Posterior cingulate gyrus (tissue), 11 donors: ENCODE measurements at regions not wholly inside any gene's neighbourhood (a gene's known extent, or its start where the extent isn't known, plus 50 kb on each side); places are given as distances from the start of the nearest gene placed in this dataset.

Experiments used
- DNase-seq, 10 donors: peaks; one replicate each; pipeline versions ENCODE4 v3.0.0 to v3.0.0-alpha.2; 2020 to 2021; ENCODE audit warnings: mixed read lengths in 3 of 10
- intact Hi-C: fragments of 100-400 bp; cut with DNase I; formaldehyde crosslinking; loops from one replicate; pipeline ENCODE4 v1.15.1; 2023

DNA sequence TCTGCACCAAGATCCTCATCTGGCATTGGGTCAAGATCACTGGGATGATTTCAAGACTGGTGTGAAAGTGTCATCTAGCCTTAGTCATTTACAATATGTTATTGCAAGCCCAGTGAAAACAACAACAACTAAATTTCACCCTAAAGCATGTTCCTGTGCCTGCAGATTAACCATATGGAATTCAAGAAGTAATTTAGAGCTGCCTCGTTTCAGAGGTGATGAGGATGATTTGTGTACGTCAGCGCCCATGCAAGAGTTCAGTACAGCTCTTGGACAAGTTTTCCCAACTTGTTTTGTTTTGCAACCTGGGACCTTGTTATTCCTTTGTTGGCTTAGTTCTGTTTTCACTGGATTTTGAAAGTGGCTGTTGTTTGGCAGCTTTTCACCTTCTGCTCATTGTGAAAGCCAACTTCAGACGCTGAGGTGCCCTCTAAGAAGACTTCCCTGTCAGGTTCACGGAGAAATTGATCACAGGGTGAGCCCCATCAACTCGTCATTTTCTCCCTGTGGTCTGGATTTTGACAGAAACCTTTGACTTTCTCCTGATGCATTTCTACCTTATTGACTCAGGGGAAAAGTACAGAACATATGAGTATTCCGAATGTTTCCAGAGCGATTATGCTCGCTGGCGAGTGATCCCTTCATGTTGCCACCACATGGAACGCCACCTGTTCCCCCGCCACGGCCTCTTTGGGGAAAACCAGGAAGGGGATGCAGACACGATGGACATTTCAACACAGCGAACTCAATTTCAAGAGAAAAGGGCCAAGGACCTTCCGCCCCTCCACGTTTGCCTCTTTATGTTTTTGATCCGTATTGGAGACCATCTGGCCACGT lies 85.6 kb downstream of the FOXL1 start:
- intact Hi-C loops = no loop called here
- no peak for DNase-seq

DNA sequence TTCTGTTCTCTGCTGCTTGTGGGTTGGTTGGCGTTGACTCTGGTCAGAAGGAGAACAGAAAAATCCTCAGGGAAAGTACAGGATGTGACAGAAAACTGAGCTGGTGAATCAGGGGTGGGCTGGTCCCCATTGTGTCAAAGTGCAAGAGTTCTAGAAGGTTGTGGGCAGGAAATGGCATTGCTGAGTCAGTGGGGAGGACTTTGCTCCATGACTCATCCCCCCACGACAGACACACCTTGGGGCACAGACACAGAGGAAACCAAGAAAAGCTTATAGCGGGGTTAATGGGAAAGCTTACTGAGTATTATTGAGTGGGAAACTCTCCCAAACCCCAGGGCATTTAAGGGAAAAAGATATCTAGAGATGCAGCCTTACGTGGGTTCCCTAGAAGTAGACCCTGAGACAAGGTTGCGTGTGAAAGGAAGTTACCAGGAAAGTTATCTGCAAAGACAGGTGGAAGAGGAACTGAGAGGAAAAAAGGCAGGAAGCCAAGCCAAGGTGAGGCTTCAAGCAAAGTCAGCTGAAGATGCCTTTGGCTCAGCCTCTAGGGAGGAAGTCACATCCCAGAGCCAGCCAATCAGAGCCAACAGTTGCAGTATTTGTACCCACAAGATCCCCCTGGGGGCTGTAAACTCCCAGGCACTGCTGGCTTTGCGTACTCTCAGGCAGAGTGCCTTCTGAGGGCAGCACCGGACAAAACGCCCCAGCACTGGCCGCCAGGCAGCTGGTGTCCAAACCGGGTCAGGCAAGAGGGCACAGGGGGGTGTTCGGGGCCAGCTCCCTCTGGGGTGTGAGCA lies 86.4 kb downstream of the FOXL1 start:
- DNase-seq = peak in 1 of 10 donors; percentile 62

DNA sequence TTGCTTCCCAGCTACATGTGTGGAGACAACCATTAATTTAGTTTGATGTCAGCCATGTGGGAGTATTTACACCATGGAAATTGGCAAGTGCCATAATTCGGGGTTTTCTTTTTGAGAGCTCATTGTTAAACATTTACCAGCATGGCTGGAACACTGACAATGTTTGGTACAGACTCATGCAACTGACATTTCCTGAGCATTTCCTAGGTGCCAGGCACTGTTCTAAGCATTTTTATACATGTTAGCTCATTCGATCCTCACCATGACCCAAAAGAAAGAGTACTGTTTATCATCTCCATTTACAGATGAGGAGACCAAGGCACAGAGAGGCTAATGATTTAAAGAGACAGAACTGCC lies 86.9 kb downstream of the FOXL1 start:
- intact Hi-C loops = no loop called here
- DNase-seq = no peak

More for the DNA sequence above, 86.4 kb downstream of the FOXL1 start:
- intact Hi-C loops = no loop called here

DNA sequence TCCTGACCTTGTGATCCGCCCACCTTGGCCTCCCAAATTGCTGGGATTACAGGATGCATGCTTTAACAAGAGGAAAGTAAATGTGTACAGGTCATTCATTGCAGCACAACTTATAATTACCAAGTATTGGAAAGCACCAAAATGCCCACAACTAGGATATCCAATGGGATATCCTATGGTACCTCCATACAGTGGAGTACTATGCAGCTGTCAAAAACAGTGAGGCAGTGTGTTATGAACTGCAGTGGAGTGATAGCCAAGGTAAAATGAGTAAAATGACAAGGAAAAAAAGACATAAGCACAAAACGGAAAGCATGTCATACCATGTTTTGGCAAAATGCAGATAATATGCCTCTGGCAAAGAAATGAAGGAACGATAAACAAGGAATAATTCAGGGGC lies 87.6 kb downstream of the FOXL1 start:
- DNase-seq = no peak
- intact Hi-C loops = no loop called here

DNA sequence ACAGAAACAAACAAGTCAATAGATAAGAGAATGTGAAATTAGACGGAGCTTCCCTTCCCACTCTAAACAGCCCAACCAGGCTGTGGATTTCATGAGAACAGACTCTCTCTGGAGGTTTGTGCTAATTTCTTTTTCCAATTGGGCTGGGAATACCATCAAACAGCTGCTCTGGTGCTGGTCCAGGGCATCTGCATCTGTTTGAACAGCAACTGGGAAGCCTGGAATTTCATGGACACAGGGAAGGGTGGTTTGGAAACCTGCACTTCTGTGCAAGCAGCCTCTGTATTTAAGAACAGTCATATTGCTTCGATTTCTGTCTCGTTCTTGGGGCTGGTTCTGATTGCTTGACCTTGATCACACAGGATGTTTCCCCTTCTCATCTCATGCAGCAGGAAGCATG lies 88.7 kb downstream of the FOXL1 start:
- intact Hi-C loops = no loop called here
- no peak for DNase-seq

DNA sequence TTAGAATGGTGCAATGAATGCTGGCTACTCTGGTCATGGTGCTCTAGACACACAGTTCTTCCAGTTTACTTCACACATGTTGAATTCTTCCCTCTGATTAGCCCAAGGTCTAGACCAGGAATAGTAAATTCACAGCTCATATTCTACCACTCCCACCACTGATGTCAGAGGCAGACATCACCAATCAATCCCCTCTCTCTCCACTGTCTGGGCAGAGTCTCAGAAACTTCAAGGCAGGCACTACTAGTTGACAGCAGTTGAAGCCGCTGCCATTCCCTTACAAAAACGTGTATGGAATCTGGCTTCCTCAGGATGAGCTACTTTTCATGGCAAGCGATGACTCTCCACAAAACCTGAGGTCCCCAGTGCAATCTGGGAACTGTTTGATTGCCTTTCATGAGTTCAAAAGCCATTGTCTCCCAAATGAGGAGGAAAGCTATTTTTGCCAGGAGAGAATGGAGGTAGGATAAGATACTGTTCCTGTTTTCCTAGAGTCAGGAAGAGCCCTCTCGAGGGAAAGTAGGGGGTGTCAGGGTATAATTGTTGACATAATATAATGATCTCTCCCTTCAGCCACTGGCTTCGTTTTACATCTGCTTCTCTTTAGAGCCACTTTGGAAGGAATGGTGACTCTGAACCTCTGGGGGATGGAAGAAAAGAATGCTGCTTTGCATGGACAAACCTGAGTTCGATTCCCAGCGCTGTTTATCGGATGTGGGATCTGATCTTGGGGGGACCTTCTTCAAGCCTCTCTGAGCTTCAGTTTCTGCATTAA lies 90.0 kb downstream of the FOXL1 start:
- intact Hi-C loops = no loop called here

DNA sequence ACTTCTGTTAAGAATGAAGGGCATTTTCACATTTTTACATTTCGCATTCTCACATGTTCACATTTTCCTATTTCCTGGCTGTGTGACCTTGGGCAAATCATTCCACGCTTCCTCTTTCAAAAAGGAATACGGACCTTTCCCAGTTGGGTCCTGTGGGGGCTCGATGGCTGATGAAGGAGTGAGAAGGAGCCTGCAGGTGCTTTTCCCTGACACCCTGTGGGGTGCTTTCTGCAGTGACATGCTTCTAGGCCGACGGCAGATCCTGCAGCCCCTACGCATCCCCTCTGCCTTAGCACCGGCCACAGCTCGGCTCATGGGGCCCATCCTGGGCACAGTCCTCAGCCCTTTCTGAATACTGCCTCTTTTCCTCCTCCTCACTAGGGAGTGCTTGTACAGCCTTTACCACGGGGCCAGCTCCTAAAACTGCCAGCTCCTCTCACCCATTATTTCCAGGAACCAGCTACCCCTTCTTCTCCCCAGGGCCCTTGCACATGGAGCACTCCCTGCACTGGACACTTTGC lies 91.0 kb downstream of the FOXL1 start:
- DNase-seq = peak in 1 of 10 donors; percentile 72
- intact Hi-C loops = no loop called here

More for the DNA sequence above, 90.0 kb downstream of the FOXL1 start:
- DNase-seq = no peak

DNA sequence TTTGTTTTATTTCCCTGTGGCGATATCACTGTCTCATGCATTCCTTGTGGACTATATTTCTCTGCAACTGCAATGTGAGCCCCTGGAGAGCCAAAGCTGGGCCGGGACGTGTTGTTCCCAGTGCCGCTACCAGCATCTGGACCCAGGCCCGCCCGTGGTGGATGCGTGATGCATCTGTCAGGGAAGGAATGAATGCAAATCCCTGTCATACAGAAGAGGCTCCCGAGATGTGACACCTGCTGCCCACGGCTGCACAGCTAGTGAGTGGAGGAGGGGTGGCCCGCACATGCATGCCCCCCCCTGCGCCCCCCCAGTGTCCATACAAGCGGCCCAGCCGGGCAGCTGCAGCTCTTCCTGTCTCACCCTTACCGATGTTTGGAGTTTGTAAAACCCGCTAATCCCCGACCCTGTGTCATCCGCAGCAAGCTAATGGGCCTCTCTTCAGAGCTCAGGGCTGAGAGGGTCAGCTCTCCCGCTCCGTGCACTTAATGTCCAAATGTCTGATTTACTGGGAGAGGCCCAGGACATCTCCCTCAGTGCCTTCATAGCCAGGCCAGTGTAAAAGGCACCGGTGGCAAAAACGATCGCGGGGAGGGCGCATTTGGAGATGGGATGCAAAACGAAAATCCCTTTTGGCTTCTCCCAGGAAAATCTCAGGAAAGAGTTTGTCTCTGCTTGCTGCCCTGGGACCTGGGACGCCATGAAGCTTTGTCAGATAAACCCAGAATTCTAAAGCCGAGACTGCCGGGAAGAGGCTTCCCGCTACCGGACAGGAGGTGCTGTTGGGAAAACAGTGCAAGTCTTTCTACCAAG lies 91.8 kb downstream of the FOXL1 start:
- DNase-seq = peak in 1 of 10 donors; percentile 44
- intact Hi-C loops = no loop called here

DNA sequence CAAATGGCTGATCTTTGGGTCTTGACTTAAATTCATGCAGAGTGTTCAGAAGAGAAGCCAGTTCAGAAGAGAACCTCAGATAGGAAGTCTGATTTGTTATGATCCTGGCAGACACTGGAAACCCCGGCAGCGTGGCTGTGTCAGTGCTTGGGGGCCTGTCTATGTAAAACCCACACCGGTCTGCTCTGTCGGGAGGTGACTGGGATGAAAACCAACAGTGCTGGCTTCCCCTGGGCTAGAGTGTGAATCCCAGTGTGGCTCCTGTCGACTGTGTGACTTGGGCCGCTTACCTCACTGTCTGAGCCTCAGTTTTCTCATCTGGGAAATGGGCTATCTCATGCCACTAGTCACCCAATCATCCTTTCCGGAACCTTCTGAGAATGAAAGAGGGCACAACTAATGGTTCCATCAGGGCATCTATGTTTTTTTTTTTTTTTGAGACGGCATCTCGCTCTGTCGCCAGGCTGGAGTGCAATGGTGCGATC lies 92.4 kb downstream of the FOXL1 start:
- intact Hi-C loops = no loop called here
- DNase-seq = peak in 1 of 10 donors; percentile 36

DNA sequence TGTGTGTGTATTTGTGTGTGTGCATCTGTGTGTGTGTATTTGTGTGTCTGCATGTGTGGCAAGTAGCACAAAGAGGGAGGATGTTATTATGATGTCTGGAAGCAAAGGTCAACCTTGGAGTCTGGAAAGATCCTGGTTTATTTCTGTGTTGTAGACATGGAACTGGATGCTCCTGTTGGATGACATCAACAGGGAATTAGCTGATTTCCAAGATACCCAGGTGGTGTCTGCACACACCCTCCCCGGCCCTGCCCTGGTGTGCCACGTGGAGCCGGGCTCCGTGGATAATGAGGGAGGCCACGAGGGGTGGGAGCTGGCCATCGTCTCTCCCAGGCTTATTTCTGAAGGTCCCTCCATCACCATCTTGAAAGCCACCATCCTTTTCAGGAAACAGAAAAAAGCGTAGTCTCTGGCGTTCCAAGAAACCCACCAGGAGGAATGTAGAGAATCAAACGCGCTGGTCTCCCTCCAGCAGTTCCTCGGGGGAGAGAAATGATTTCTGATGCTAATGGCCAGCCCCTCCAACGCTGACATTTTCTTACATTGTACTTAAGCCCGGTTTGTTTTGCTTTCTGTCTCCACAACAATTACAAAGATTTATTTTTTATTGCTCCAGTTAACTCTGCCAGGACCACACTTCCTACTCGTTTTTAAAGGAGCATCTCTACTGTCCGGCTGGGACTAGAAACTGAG lies 93.3 kb downstream of the FOXL1 start:
- intact Hi-C loops = no loop called here
- DNase-seq = no peak

DNA sequence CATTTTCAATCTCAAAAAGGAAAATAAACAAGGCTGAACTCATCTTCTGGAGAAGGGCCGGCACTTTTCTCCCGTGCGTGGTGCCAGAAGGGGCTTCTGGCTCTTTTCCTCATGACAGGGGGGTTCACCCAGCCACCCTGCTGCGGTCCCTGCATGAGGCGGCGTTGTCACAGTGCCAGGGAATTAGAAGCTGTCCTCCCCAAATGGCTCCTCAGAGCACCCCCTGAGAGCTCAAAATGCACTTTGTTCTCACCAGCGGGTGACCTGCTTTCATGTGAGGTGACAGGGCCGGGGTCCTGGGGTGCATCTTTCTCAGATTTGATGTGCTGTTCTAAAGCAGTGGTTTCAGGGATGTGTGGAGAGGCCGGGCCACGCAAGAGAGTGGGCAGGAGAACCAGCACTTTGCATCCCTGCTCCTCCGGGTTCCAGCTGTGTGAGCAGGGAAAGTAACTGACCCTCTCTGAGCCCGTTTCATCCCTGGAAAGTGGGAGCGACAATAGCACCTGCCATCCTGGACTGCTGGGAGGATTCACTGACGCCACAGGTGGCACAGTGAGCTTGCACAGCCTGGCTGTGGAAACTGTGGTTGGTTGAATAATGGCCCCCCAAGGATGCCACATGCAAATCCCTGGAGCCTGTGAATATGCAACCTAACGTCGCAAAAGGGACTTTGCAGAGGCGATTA lies 94.0 kb downstream of the FOXL1 start:
- intact Hi-C loops = no loop called here
- no peak for DNase-seq

DNA sequence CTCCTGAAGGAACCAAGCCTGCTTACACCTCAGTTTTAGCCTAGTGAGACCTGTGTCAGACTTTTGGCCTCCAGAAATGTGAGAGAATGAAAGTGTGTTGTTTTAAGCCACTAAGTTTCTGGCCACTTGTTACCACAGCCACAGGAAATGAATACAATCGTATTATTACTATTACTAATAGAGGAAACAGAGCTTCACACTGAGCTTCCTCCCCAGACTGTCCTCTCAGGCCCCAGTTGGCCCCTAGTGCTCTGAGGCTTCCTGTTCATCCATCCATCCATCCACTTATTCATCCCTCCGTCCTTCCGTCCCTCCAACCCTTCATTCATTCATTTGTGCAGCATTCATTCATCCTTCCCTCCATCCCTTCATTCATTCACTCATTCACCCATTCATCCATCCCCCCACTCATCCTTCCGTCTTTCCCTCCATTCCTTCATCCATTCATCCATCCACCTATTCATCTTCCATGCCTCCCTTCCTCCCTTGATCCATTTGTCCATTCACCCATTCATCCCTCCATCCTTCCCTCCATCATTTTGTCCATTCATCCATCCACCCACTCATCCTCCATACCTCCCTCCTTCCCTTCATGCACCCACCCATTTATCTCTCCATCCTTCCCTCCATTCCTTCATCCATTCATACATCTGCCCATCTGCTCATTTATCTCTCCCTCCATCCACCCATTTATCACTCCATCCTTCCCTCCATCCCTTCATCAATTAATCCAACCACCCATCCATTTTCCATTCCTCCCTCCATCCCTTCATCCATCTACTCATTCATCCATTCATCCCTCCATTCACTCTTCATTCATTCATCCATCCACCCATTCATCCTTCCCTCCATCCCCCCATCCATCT lies 95.0 kb downstream of the FOXL1 start:
- intact Hi-C loops = no loop called here

DNA sequence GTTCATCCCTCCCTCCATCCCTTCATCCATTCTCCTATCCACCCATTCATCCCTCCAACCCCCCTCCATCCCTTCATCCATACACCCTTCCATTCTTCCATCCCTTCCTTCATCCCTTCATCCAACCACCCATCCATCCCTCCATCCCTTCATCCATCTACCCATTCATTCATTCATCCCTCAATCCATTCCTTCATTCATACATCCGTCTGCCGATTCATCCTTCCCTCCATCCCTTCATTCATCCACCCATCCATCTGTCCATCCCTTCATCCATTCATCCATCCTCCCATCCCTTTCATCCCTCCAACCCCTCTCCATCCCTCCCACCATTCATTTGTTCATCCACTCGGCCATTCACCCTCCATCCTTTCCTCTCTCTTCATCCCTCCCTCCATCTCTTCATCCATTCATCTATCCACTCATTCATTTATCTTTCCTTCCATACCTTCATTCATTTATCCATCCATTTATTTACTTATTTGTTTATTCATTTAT lies 95.7 kb downstream of the FOXL1 start:
- intact Hi-C loops = no loop called here
- DNase-seq = no peak

More for the DNA sequence above, 95.0 kb downstream of the FOXL1 start:
- no peak for DNase-seq

DNA sequence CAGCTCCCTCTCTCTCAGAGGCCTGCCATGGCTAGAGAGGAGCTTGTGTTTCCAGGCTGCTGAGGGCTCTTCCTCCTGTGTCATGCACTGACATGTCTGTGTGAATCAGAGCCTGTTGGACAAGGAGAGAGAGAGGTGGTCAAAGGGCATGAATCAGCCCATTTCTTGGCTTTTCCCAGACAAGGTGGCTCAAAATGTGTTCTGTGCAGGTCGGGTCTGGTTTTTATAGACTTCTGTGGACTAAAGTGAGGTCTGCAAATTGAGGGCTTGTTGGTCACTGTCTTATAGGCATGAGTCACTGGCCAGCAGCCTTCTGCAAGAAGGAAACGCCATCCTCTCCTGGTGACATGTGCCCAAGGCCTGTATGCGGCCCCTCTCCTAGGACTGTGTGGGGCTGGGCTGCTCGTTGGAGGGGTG lies 97.9 kb downstream of the FOXL1 start:
- intact Hi-C loops = no loop called here
- peak in 1 of 10 donors; percentile 61 for DNase-seq

DNA sequence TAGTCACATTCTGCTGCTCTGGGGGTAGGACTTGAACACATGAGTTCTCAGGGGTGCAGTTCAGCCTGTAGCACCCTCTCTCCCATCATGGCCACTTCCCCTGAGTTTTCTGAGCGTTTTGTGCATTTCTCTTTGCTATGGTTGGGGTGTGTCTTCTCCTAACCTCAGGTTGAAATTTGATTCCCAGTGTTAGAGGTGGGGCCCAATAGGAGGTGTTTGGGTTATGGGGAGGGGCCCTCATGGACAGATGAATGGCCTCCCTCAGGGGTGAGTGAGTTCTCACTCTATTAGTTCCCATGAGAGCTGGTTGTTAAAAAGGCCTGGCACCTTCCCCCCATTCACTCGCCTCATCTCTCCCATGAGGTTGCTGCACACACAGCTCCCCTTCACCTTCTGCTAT lies 101.1 kb downstream of the FOXL1 start:
- DNase-seq = no peak
- intact Hi-C loops = no loop called here

DNA sequence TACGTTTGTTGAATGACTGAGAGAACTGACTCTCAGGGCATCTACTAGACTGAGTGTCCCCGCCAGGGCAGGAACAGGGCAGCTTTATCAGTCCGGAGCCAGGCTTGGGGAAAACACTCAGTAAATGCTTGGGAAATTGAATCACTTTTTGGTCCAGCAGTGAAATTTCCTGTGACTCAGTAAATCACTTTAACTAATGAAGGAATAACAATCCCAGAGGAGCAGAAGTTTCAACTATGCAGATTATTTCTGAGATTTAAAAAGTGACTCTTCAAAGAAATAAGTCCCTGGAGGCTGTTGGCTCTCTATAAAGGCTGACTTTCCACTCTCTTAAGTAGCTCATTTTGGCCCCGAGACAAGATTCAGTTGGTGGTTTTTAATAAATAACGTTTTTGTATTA lies 101.8 kb downstream of the FOXL1 start:
- intact Hi-C loops = no loop called here
- no peak for DNase-seq

DNA sequence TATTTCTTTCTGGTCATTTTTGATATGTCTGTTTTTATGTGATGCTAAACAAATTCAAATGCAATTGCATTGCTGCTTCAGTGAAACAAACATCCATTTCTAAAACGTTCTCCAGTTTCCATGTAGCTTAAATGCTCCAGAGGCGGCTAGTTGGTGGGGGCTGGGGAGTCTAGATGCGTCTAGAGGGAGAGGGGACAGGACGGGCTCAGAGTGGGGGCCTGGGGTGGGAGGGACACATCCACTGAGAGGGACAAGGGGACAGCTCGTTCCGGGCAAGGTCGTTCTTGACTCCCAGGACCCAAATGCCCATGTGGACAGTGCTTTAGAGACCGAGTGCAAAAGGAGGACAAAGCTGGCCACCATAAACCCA lies 102.3 kb downstream of the FOXL1 start:
- no peak for DNase-seq
- intact Hi-C loops = no loop called here
